Panc1 (cell line): ENCODE measurements at regions not wholly inside any gene's neighbourhood (a gene's known extent, or its start where the extent isn't known, plus 50 kb on each side); places are given as distances from the start of the nearest gene placed in this dataset.
A peak's percentile ranks its signal among the peaks of the same experiment; 100 is the strongest.

Source experiments
- ATAC-seq: fragments of 200-7000 bp; cut with Tn5 transposase; 2 replicates; pipeline ENCODE4 v1.9.1; 2020; ENCODE audit warnings: mild to moderate bottlenecking, moderate library complexity
- BruUV-seq: library from RNA; stranded (reverse); fragments of 400-500 nt; replicated peaks from 2 replicates; lab custom pipeline; 2021; lab: Mats Ljungman, UMichigan
- CTCF ChIA-PET: fragments of 300-600 bp; sonication (Branson Sonifier 250); formaldehyde crosslinking; loops from one replicate; lab custom pipeline; 2022; ENCODE audit warnings: antibody characterized with exemption; lab: Charles Lee
- POLR2A ChIA-PET: fragments of 300-600 bp; sonication (Branson Sonifier 250); formaldehyde crosslinking; loops from one replicate; lab custom pipeline; 2022; ENCODE audit warnings: antibody characterized with exemption; lab: Charles Lee
- DNase-seq: peaks from one replicate; pipeline ENCODE4 v3.0.0-alpha.2; 2010; ENCODE audit warnings: low read depth, low spot score
- H3K27ac ChIP-seq: 2 replicates; pipeline ENCODE4 v1.5.1; 2011; ENCODE audit warnings: mild to moderate bottlenecking, low read length, inconsistent platforms
- H3K27me3 ChIP-seq: fragments of 200-500 bp; sonication (Bioruptor generic); 2 replicates; pipeline ENCODE4 v1.6.0; 2014; ENCODE audit warnings: low read length, inconsistent platforms; ENCODE audit not compliant: control insufficient read depth, insufficient read depth
- H3K36me3 ChIP-seq: fragments of 200-500 bp; sonication (Bioruptor generic); 2 replicates; pipeline ENCODE4 v1.5.1; 2014; ENCODE audit warnings: inconsistent platforms, mild to moderate bottlenecking, low read length, moderate library complexity; ENCODE audit not compliant: control insufficient read depth, insufficient read depth
- H3K4me1 ChIP-seq: 2 replicates; pipeline ENCODE4 v1.5.1; 2011; ENCODE audit warnings: inconsistent platforms, mild to moderate bottlenecking, low read length, moderate library complexity; ENCODE audit not compliant: control insufficient read depth, insufficient read depth
- H3K4me3 ChIP-seq, 2 experiments: 2 replicates each; pipeline ENCODE4 v1.5.1; 2011 to 2012; ENCODE audit warnings: low read depth in 2 of 2, low read length in 2 of 2, mild to moderate bottlenecking in 2 of 2, inconsistent platforms in 1 of 2, moderate library complexity in 1 of 2
- H3K9me3 ChIP-seq: fragments of 200-500 bp; sonication (Bioruptor generic); 2 replicates; pipeline ENCODE4 v1.5.1; 2014; ENCODE audit warnings: low read depth, mild to moderate bottlenecking, inconsistent platforms, low read length, moderate library complexity; ENCODE audit not compliant: control insufficient read depth, insufficient read depth
- POLR2AphosphoS5 ChIP-seq: IDR thresholded peaks from 2 replicates; pipeline ENCODE4 v1.6.1; 2012; ENCODE audit warnings: mild to moderate bottlenecking, low read depth, low read length, moderate library complexity
- SIN3A ChIP-seq: IDR thresholded peaks from 2 replicates; pipeline ENCODE4 v1.6.1; 2012; ENCODE audit warnings: low read depth, mild to moderate bottlenecking, low read length, moderate library complexity, borderline replicate concordance; ENCODE audit not compliant: insufficient read depth
- TCF7L2 ChIP-seq: IDR thresholded peaks from 2 replicates; pipeline ENCODE4 v1.6.1; 2011; ENCODE audit warnings: mild to moderate bottlenecking, low read depth, low read length, inconsistent platforms
- in situ Hi-C: cut with HindIII; loops from 2 replicates; pipeline ENCODE4 v1.10.0; 2016; ENCODE audit warnings: low sequenced_read_pairs, low pct_unique_long_range_greater_than_20kb
- intact Hi-C: fragments of 100-400 bp; cut with micrococcal nuclease; formaldehyde crosslinking; loops from one replicate; pipeline ENCODE4 v1.10.0; 2022; ENCODE audit not compliant: unreplicated experiment
- TF ChIP-seq, protein P1 (sequence below): fragments of 450-650 bp; IDR thresholded peaks from 2 replicates; pipeline ENCODE4 v1.5.1; 2017; ENCODE audit warnings: mild to moderate bottlenecking
- TF ChIP-seq, protein P2 (sequence below), 2 experiments: IDR thresholded peaks; 2 replicates each; pipeline ENCODE4 v1.6.1; 2011 to 2012; ENCODE audit warnings: low read depth in 2 of 2, control low read depth in 1 of 2, low read length in 1 of 2, mild to moderate bottlenecking in 1 of 2, moderate library complexity in 1 of 2; ENCODE audit not compliant: insufficient read depth in 1 of 2

DNA sequence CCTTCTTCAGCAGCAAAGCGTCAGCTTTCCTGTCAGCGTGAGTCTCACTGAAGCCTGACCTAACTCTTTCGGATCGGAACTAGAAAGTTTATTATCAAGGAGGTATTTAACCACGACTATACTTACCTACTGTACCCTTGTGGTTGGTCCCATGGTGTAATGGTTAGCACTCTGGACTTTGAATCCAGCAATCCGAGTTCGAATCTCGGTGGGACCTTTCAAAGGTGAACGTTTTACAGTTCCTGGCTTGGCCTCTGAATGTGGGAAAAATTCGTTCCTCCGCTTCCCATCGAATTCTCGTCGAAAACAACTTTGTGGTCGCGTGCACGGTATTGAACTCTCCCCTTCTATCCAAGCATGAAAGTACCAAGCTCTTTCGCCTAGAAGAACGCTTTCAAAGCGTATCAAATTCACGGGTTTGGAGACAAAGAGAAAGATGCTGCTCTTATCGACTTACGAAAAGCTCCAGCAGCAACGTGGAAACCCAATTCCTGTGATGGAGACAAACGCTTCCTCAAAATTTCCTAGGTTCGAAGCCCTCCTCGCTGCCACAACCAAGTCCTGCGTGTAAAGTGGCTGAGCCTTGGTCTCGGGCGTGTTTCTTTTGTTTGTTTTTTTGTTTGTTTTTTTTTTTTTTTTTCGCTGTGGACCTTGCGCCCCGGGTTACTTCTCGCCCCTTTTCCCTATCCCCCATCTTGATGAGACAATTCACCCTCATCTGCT is 63.7 kb downstream of the GPX5 start:
- POLR2A ChIA-PET: no interaction called here
- DNase-seq (peak; percentile 99), ATAC-seq (peak; percentile 94)
- peaks cover 15% of the 10 kb centered on the region for H3K4me1 ChIP-seq
- TF ChIP-seq TCF7L2 (peak; percentile 95), SIN3A (0 out of 2 replicates have a peak, but pooled peaks have one; percentile 59), POLR2AphosphoS5 (peak; percentile 74)
- TF ChIP-seq, protein P1, sequence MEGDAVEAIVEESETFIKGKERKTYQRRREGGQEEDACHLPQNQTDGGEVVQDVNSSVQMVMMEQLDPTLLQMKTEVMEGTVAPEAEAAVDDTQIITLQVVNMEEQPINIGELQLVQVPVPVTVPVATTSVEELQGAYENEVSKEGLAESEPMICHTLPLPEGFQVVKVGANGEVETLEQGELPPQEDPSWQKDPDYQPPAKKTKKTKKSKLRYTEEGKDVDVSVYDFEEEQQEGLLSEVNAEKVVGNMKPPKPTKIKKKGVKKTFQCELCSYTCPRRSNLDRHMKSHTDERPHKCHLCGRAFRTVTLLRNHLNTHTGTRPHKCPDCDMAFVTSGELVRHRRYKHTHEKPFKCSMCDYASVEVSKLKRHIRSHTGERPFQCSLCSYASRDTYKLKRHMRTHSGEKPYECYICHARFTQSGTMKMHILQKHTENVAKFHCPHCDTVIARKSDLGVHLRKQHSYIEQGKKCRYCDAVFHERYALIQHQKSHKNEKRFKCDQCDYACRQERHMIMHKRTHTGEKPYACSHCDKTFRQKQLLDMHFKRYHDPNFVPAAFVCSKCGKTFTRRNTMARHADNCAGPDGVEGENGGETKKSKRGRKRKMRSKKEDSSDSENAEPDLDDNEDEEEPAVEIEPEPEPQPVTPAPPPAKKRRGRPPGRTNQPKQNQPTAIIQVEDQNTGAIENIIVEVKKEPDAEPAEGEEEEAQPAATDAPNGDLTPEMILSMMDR: no peak
- TF ChIP-seq, protein P2, sequence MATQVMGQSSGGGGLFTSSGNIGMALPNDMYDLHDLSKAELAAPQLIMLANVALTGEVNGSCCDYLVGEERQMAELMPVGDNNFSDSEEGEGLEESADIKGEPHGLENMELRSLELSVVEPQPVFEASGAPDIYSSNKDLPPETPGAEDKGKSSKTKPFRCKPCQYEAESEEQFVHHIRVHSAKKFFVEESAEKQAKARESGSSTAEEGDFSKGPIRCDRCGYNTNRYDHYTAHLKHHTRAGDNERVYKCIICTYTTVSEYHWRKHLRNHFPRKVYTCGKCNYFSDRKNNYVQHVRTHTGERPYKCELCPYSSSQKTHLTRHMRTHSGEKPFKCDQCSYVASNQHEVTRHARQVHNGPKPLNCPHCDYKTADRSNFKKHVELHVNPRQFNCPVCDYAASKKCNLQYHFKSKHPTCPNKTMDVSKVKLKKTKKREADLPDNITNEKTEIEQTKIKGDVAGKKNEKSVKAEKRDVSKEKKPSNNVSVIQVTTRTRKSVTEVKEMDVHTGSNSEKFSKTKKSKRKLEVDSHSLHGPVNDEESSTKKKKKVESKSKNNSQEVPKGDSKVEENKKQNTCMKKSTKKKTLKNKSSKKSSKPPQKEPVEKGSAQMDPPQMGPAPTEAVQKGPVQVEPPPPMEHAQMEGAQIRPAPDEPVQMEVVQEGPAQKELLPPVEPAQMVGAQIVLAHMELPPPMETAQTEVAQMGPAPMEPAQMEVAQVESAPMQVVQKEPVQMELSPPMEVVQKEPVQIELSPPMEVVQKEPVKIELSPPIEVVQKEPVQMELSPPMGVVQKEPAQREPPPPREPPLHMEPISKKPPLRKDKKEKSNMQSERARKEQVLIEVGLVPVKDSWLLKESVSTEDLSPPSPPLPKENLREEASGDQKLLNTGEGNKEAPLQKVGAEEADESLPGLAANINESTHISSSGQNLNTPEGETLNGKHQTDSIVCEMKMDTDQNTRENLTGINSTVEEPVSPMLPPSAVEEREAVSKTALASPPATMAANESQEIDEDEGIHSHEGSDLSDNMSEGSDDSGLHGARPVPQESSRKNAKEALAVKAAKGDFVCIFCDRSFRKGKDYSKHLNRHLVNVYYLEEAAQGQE (IDR thresholded peaks at IDR 0.05; ENCODE audit: insufficient read depth in 1 of 2, low read depth in 2 of 2, low read length in 1 of 2): peak in 1 of 2 experiments; percentile 36; a peak in 1 of 4 replicates
- in situ Hi-C loops: no loop called here
- intact Hi-C loops: loop anchor here (5.0 kb wide), 1 partner anchor 92 kb away; no protein-coding TSS in a partner anchor
- H3K4me3 ChIP-seq: peak overlapping the region; percentile 35 to 52
- no TSS peak for BruUV-seq
- H3K27me3 ChIP-seq: peaks cover 9% of the 10 kb centered on the region; the same call in 1 of the 2 replicates
- H3K36me3 ChIP-seq: no peaks in the 10 kb centered on the region
- CTCF ChIA-PET: interaction anchor here (0.7 to 0.9 kb wide), 2 partner anchors 9 to 208 kb away, joined by 3 to 10 read pairs; no protein-coding TSS in a partner anchor
- H3K9me3 ChIP-seq: no peaks in the 10 kb centered on the region
- H3K27ac ChIP-seq: 0 out of 2 replicates have a peak overlapping the region, but pooled peaks have one; percentile 14

DNA sequence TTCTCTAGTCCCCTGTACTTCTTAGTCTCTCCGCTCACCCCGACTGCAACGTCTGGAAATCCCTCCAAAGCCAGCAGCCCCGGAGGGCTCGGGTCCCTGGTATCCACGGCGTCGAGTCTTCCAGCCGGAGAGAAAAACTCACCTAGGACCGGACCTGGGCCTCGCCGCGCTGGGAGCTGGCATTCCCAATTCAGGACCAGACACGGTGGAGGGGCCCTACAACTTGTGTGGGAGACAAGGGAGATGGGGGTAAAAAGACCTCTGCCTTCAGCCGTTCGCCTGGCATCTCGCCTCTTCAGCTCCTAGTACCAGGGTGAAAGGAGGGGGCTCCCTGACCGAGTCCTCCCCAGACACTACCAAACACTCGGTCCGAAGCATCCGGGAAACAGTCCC is 64.3 kb downstream of the GPX5 start:
- Histone ChIP-seq H3K4me3 (peak overlapping the region; percentile 23 to 52), H3K27me3 (peaks cover 9% of the 10 kb centered on the region; the same call in 1 of the 2 replicates), H3K36me3 (no peaks in the 10 kb centered on the region), H3K9me3 (no peaks in the 10 kb centered on the region), H3K4me1 (peaks cover 15% of the 10 kb centered on the region), H3K27ac (0 out of 2 replicates have a peak overlapping the region, but pooled peaks have one; percentile 14)
- ChIA-PET POLR2A (no interaction called here), CTCF (interaction anchor here (0.9 kb wide), 1 partner anchor 9 kb away, joined by 3 read pairs; no protein-coding TSS in a partner anchor)
- TF ChIP-seq, protein P2 (IDR thresholded peaks at IDR 0.05; ENCODE audit: insufficient read depth in 1 of 2, low read depth in 2 of 2, low read length in 1 of 2): no peak
- TF ChIP-seq POLR2AphosphoS5: no peak
- TF ChIP-seq, protein P1: no peak
- TF ChIP-seq SIN3A: no peak
- TF ChIP-seq TCF7L2: no peak
- no peak for DNase-seq
- in situ Hi-C loops: no loop called here
- intact Hi-C loops: loop anchor here (5.0 kb wide), 1 partner anchor 93 kb away; no protein-coding TSS in a partner anchor
- ATAC-seq: no peak
- no TSS peak for BruUV-seq
